ENCODE measurements at regions not wholly inside any gene's neighbourhood (a gene's known extent, or its start where the extent isn't known, plus 50 kb on each side); places are given as distances from the start of the nearest gene placed in this dataset.

DNA sequence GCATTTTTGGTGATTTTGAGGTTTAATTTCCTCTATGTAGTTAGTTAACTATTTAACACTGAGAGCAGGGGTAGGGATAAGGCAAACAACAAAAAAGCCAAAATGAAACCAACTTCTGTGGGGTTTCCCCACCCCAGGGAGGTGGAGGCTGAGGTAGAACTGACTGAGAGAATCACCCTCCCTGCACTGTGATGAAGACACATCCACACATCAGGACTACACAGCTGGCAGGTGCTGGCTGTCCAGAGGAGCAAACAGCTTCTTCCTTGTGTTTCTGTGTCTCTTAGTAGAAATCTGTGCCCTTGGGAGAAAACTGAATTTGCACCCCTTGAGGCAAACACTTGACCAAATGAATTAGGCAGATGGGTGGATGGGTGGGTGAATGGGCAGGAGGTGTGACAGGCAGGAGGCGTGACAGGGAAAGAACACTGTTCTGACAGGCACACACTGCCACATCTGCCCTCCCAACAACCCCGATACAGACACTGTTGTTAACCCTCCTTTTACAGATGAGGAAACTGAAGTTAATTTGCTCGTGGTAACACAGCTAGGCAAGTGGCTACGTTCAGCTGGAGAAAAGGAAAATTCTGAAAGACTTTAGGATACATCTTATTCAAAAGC lies 62.9 kb upstream of the AMZ2 start:
- DNase-seq: no peak
- Histone ChIP-seq H3K4me2 (ENCODE audit: unreplicated experiment) (no peak overlapping the region), H4K20me1 (ENCODE audit: insufficient read depth) (no peaks in the 10 kb centered on the region), H3K9me2 (ENCODE audit: insufficient read depth) (no peaks in the 10 kb centered on the region), H3K9ac (no peak overlapping the region), H3K27ac (no peak overlapping the region), H3K4me1 (ENCODE audit: insufficient read depth) (no peaks in the 10 kb centered on the region), H3K36me3 (ENCODE audit: low read depth) (no peaks in the 10 kb centered on the region), H3K9me3 (ENCODE audit: low read depth) (no peaks in the 10 kb centered on the region), H3F3A (ENCODE audit: insufficient read depth) (no peaks in the 10 kb centered on the region), H3K79me2 (ENCODE audit: insufficient read depth) (no peaks in the 10 kb centered on the region), H2AFZ (no peak overlapping the region), H3K4me3 (no peak overlapping the region), H3K27me3 (replicated peaks; ENCODE audit: insufficient read depth) (no peaks in the 10 kb centered on the region)
- in situ Hi-C loops (cut with MboI): no loop called here
- TF ChIP-seq EZH2 (IDR thresholded peaks at IDR 0.05; ENCODE audit: insufficient read depth, poor library complexity, severe bottlenecking) (no peak), EZH2phosphoT487 (IDR thresholded peaks at IDR 0.05; ENCODE audit: insufficient read depth, low read depth) (no peak)
- 57 to 69% methylated on average over 4 of the region's 4 CpGs for WGBS, 2 experiments (ENCODE audit: low coverage in 1 of 2, low lambda C conversion rate in 2 of 2, missing lambda C conversion rate in 2 of 2)

DNA sequence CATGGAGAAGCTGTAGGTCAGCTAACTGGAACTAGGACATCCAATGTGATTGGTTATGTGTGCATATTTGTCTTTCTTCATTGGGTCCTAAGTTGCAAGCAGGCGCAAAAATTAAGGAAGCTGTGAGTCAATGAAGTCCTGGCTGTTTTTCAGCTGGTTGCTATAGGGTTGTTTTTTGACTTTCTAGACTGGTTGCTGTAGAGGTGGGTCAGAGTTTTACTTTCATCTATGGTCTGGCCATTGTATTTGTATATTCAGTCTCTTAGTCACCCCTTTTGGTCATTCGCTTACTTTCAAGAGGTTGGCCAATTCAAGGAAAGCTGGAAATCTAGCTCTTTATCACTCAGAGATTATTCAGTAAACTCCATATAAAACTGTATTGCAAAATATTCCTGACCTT lies 62.0 kb upstream of the AMZ2 start:
- Histone ChIP-seq H3K79me2 (ENCODE audit: insufficient read depth) (no peaks in the 10 kb centered on the region), H3K9ac (no peak overlapping the region), H3K4me1 (ENCODE audit: insufficient read depth) (no peaks in the 10 kb centered on the region), H3K36me3 (ENCODE audit: low read depth) (no peaks in the 10 kb centered on the region), H2AFZ (no peak overlapping the region), H3K4me2 (ENCODE audit: unreplicated experiment) (no peak overlapping the region), H3K27ac (no peak overlapping the region), H4K20me1 (ENCODE audit: insufficient read depth) (no peaks in the 10 kb centered on the region), H3K9me3 (ENCODE audit: low read depth) (no peaks in the 10 kb centered on the region), H3K27me3 (replicated peaks; ENCODE audit: insufficient read depth) (no peaks in the 10 kb centered on the region), H3K4me3 (no peak overlapping the region), H3F3A (ENCODE audit: insufficient read depth) (no peaks in the 10 kb centered on the region), H3K9me2 (ENCODE audit: insufficient read depth) (no peaks in the 10 kb centered on the region)
- no peak for DNase-seq
- in situ Hi-C loops (cut with MboI): no loop called here
- 95 to 100% methylated on average over 2 of the region's 2 CpGs for WGBS, 2 experiments (ENCODE audit: low coverage in 1 of 2, low lambda C conversion rate in 2 of 2, missing lambda C conversion rate in 2 of 2)
- TF ChIP-seq EZH2phosphoT487 (IDR thresholded peaks at IDR 0.05; ENCODE audit: insufficient read depth, low read depth) (no peak), EZH2 (IDR thresholded peaks at IDR 0.05; ENCODE audit: insufficient read depth, poor library complexity, severe bottlenecking) (no peak)

DNA sequence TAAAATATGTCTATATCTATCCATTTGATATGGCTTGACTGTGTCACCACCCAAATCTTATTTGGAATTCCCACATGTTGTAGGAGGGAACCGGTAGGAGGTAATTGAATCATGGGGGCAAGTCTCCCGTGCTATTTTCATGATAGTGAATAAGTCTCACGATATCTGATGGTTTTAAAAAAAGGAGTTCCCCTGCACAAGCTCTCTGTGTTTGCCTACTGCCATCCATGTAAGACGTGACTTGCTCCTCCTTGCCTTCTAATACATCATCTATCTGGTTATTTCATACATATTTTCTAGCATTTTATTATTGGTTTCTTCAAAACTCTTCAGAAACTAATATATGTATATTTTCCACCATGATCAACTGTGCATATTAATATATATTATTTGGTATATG lies 57.3 kb upstream of the AMZ2 start:
- peaks cover 44% of the 10 kb centered on the region for H3K27me3 ChIP-seq (replicated peaks; ENCODE audit: insufficient read depth)
- H3F3A ChIP-seq (ENCODE audit: insufficient read depth): no peaks in the 10 kb centered on the region
- TF ChIP-seq EZH2 (IDR thresholded peaks at IDR 0.05; ENCODE audit: insufficient read depth, poor library complexity, severe bottlenecking) (no peak), EZH2phosphoT487 (IDR thresholded peaks at IDR 0.05; ENCODE audit: insufficient read depth, low read depth) (no peak)
- no peaks in the 10 kb centered on the region for H3K9me3 ChIP-seq (ENCODE audit: low read depth)
- H3K4me2 ChIP-seq (ENCODE audit: unreplicated experiment): no peak overlapping the region
- H3K27ac ChIP-seq: no peak overlapping the region
- WGBS, 2 experiments (ENCODE audit: low coverage in 1 of 2, low lambda C conversion rate in 2 of 2, missing lambda C conversion rate in 2 of 2): 71 to 85% methylated on average over 4 of the region's 4 CpGs
- no peaks in the 10 kb centered on the region for H3K36me3 ChIP-seq (ENCODE audit: low read depth)
- H3K4me1 ChIP-seq (ENCODE audit: insufficient read depth): no peaks in the 10 kb centered on the region
- DNase-seq: no peak
- H3K79me2 ChIP-seq (ENCODE audit: insufficient read depth): no peaks in the 10 kb centered on the region
- no peaks in the 10 kb centered on the region for H4K20me1 ChIP-seq (ENCODE audit: insufficient read depth)
- H2AFZ ChIP-seq: no peak overlapping the region
- H3K9ac ChIP-seq: no peak overlapping the region
- H3K9me2 ChIP-seq (ENCODE audit: insufficient read depth): no peaks in the 10 kb centered on the region
- in situ Hi-C loops (cut with MboI): no loop called here
- no peak overlapping the region for H3K4me3 ChIP-seq

DNA sequence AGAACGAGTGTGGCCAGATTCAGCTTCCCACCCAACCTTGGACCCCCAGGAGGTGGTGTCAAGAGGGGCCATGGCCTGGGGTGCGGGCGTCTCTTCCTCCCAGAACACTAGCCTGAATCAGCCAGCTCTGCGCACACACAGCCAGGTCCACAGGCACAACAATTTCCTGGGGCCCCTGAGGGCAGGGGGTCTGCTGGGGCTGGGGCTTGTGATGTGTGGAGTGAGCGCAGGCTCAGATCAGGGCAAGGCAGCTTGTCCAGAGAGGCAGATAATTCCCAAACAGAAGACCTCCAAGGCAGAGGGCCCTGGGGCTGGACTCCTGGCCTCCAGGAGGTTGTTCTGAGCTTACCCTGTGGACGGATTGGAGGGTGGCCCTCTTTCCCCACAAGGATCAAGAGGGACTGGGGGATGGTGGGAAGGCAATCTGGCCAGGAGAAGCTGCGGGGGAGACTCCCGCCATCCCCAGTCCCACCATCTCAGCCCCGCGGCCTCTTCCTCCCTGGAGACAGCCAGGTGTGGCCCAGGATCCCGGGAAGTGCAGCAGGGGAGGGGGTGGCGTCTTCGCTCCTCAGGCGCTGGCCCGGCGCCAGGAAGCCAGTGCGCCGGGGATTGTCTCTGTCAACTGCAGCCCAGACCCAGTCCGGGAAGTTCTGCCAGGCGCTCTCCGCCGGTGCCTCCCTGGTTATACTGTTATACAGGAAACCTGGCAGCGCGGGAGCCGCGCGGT lies 52.0 kb upstream of the AMZ2 start:
- no peaks in the 10 kb centered on the region; the same call in 1 of the 2 replicates for H3K4me1 ChIP-seq (ENCODE audit: insufficient read depth)
- no peaks in the 10 kb centered on the region for H3K79me2 ChIP-seq (ENCODE audit: insufficient read depth)
- no peak overlapping the region for H3K4me2 ChIP-seq (ENCODE audit: unreplicated experiment)
- H3K9me2 ChIP-seq (ENCODE audit: insufficient read depth): no peaks in the 10 kb centered on the region
- no peak overlapping the region for H3K9ac ChIP-seq
- H3K27me3 ChIP-seq (replicated peaks; ENCODE audit: insufficient read depth): peaks cover 90% of the 10 kb centered on the region
- 19 to 26% methylated on average over 18 to 27 of the region's 27 CpGs for WGBS, 2 experiments (ENCODE audit: low coverage in 1 of 2, low lambda C conversion rate in 2 of 2, missing lambda C conversion rate in 2 of 2)
- no peak overlapping the region for H3K27ac ChIP-seq
- no peak for DNase-seq
- H3K9me3 ChIP-seq (ENCODE audit: low read depth): no peaks in the 10 kb centered on the region
- in situ Hi-C loops (cut with MboI): no loop called here
- no peak overlapping the region for H2AFZ ChIP-seq
- no peak overlapping the region for H3K4me3 ChIP-seq
- no peaks in the 10 kb centered on the region for H3F3A ChIP-seq (ENCODE audit: insufficient read depth)
- no peaks in the 10 kb centered on the region for H3K36me3 ChIP-seq (ENCODE audit: low read depth)
- H4K20me1 ChIP-seq (ENCODE audit: insufficient read depth): no peaks in the 10 kb centered on the region
- peak; percentile 88 for TF ChIP-seq EZH2 (IDR thresholded peaks at IDR 0.05; ENCODE audit: insufficient read depth, poor library complexity, severe bottlenecking)
- 0 out of 2 replicates have a peak, but pooled peaks have one; percentile 46 for TF ChIP-seq EZH2phosphoT487 (IDR thresholded peaks at IDR 0.05; ENCODE audit: insufficient read depth, low read depth)

Measured in GM23248 (cell line).